GM23338 (cell line): ENCODE measurements at regions not wholly inside any gene's neighbourhood (a gene's known extent, or its start where the extent isn't known, plus 50 kb on each side); places are given as distances from the start of the nearest gene placed in this dataset.

ENCODE experiments used
- CREB1 ChIP-seq: fragments of 250-450 bp; sonication (Bioruptor Pico); IDR thresholded peaks from 2 replicates; pipeline ENCODE4 v1.5.0; 2020; ENCODE audit warnings: low read depth, mild to moderate bottlenecking, moderate library complexity
- CTCF ChIP-seq, 2 experiments: fragments of 200-600 bp in 1 of 2; sonication (generic) in 1 of 2; conservative IDR thresholded peaks; 2 replicates each; pipeline versions ENCODE4 v1.5.1 to v1.6.1; 2016 to 2017; ENCODE audit warnings: antibody characterized with exemption in 2 of 2, low read depth in 2 of 2, mild to moderate bottlenecking in 2 of 2, moderate library complexity in 1 of 2

GRCh38 chr1:96183928-96184327 is 537.7 kb upstream of the PTBP2 start:
- TF ChIP-seq CTCF (conservative IDR thresholded peaks at IDR 0.05; ENCODE audit: low read depth in 2 of 2) (no peak), CREB1 (CRISPR knock-in tag) (no peak)
